ENCODE measurements at regions not wholly inside any gene's neighbourhood (a gene's known extent, or its start where the extent isn't known, plus 50 kb on each side); places are given as distances from the start of the nearest gene placed in this dataset.

GRCh38 chr10:42987575-42987974, 89.3 kb upstream of the RET start:
- no peak for TF ChIP-seq CTCF (optimal IDR thresholded peaks at IDR 0.05 in 1 of 3, IDR thresholded peaks at IDR 0.05 in 1 of 3, conservative IDR thresholded peaks at IDR 0.05 in 1 of 3; ENCODE audit: extremely low read depth in 1 of 3, insufficient read depth in 2 of 3, low read length in 3 of 3)
- TF ChIP-seq EZH2 (IDR thresholded peaks at IDR 0.05; ENCODE audit: low read length), result no peak
